HCT116 (cell line): ENCODE measurements at regions not wholly inside any gene's neighbourhood (a gene's known extent, or its start where the extent isn't known, plus 50 kb on each side); places are given as distances from the start of the nearest gene placed in this dataset.

ENCODE experiments used
- CBX3 ChIP-seq: IDR thresholded peaks from 2 replicates; pipeline ENCODE4 v1.6.1; 2012; ENCODE audit warnings: low read depth
- CEBPB ChIP-seq: IDR thresholded peaks from 2 replicates; pipeline ENCODE4 v1.6.1; 2012; ENCODE audit warnings: low read depth
- EZH2 ChIP-seq: fragments of 200-600 bp; sonication (generic); IDR thresholded peaks from 2 replicates; pipeline ENCODE4 v1.6.1; 2017; ENCODE audit warnings: antibody characterized with exemption, mixed run types
- POLR2A ChIP-seq: IDR thresholded peaks from 2 replicates; pipeline ENCODE4 v1.7.0; 2011; ENCODE audit warnings: borderline replicate concordance; ENCODE audit not compliant: insufficient read depth, insufficient read length; ENCODE audit errors: extremely low read depth
- POLR2AphosphoS5 ChIP-seq: IDR thresholded peaks from 2 replicates; pipeline ENCODE4 v1.6.1; 2011; ENCODE audit warnings: mild to moderate bottlenecking, low read depth, low read length, moderate library complexity
- RAD21 ChIP-seq: IDR thresholded peaks from 2 replicates; pipeline ENCODE4 v1.6.1; 2012; ENCODE audit warnings: low read depth, mild to moderate bottlenecking
- SIN3A ChIP-seq: IDR thresholded peaks from 2 replicates; pipeline ENCODE4 v1.6.1; 2012; ENCODE audit warnings: low read depth
- SP1 ChIP-seq: IDR thresholded peaks from 2 replicates; pipeline ENCODE4 v1.6.1; 2012; ENCODE audit warnings: low read depth
- ZFX ChIP-seq: fragments of 450-650 bp; IDR thresholded peaks from 2 replicates; pipeline ENCODE4 v1.6.1; 2017
- TF ChIP-seq, protein P1 (sequence below): IDR thresholded peaks from 2 replicates; pipeline ENCODE4 v1.6.1; 2012; ENCODE audit warnings: low read depth
- TF ChIP-seq, protein P2 (sequence below), 3 experiments: fragments of 200-600 bp in 1 of 3; sonication (generic) in 1 of 3; IDR thresholded peaks in 2 of 3; conservative IDR thresholded peaks in 1 of 3; 2 replicates each; pipeline ENCODE4 v1.5.1; 2012 to 2017; ENCODE audit warnings: low read depth in 2 of 3, low read length in 2 of 3, antibody characterized with exemption in 1 of 3, borderline replicate concordance in 1 of 3, control low read depth in 1 of 3, mild to moderate bottlenecking in 1 of 3, mixed read lengths in 1 of 3, mixed run types in 1 of 3, moderate library complexity in 1 of 3; ENCODE audit not compliant: insufficient read depth in 1 of 3
- TF ChIP-seq, protein P3 (sequence below): IDR thresholded peaks from 2 replicates; pipeline ENCODE4 v1.6.1; 2012

DNA sequence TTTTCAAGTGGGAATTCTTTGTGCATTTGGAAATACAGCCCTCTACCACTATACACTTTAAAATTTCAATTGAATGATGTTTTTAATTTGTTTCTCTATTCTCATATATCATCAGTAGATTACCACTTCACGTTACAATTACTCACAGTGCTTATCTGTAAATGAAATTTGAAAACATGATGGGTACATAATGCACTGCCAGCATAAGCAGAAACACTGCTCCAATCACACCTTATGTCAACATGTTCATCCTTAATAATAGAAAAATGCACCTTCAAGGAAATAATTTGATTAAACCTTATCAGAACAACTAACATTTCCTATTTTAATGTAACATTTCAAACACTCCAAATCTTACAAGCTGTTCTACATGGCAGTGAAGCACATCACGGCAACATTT lies 718.4 kb downstream of the GBE1 start:
- TF ChIP-seq, protein P1, sequence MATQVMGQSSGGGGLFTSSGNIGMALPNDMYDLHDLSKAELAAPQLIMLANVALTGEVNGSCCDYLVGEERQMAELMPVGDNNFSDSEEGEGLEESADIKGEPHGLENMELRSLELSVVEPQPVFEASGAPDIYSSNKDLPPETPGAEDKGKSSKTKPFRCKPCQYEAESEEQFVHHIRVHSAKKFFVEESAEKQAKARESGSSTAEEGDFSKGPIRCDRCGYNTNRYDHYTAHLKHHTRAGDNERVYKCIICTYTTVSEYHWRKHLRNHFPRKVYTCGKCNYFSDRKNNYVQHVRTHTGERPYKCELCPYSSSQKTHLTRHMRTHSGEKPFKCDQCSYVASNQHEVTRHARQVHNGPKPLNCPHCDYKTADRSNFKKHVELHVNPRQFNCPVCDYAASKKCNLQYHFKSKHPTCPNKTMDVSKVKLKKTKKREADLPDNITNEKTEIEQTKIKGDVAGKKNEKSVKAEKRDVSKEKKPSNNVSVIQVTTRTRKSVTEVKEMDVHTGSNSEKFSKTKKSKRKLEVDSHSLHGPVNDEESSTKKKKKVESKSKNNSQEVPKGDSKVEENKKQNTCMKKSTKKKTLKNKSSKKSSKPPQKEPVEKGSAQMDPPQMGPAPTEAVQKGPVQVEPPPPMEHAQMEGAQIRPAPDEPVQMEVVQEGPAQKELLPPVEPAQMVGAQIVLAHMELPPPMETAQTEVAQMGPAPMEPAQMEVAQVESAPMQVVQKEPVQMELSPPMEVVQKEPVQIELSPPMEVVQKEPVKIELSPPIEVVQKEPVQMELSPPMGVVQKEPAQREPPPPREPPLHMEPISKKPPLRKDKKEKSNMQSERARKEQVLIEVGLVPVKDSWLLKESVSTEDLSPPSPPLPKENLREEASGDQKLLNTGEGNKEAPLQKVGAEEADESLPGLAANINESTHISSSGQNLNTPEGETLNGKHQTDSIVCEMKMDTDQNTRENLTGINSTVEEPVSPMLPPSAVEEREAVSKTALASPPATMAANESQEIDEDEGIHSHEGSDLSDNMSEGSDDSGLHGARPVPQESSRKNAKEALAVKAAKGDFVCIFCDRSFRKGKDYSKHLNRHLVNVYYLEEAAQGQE, result no peak
- TF ChIP-seq SIN3A (no peak), EZH2 (no peak), RAD21 (no peak), POLR2AphosphoS5 (no peak), CEBPB (no peak), POLR2A (no peak), ZFX (no peak), CBX3 (no peak), SP1 (no peak)
- TF ChIP-seq, protein P2, sequence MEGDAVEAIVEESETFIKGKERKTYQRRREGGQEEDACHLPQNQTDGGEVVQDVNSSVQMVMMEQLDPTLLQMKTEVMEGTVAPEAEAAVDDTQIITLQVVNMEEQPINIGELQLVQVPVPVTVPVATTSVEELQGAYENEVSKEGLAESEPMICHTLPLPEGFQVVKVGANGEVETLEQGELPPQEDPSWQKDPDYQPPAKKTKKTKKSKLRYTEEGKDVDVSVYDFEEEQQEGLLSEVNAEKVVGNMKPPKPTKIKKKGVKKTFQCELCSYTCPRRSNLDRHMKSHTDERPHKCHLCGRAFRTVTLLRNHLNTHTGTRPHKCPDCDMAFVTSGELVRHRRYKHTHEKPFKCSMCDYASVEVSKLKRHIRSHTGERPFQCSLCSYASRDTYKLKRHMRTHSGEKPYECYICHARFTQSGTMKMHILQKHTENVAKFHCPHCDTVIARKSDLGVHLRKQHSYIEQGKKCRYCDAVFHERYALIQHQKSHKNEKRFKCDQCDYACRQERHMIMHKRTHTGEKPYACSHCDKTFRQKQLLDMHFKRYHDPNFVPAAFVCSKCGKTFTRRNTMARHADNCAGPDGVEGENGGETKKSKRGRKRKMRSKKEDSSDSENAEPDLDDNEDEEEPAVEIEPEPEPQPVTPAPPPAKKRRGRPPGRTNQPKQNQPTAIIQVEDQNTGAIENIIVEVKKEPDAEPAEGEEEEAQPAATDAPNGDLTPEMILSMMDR (IDR thresholded peaks at IDR 0.05 in 2 of 3, conservative IDR thresholded peaks at IDR 0.05 in 1 of 3; ENCODE audit: borderline replicate concordance in 1 of 3, insufficient read depth in 1 of 3, low read depth in 2 of 3, low read length in 2 of 3), result no peak
- TF ChIP-seq, protein P3, sequence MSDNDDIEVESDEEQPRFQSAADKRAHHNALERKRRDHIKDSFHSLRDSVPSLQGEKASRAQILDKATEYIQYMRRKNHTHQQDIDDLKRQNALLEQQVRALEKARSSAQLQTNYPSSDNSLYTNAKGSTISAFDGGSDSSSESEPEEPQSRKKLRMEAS, result no peak
